ENCODE measurements at regions not wholly inside any gene's neighbourhood (a gene's known extent, or its start where the extent isn't known, plus 50 kb on each side); places are given as distances from the start of the nearest gene placed in this dataset.

GRCh38 chr11:27184458-27185312 is 144.1 kb downstream of the BBOX1 start:
- TF ChIP-seq POLR2AphosphoS5 (IDR thresholded peaks at IDR 0.05; ENCODE audit: borderline replicate concordance, low read depth, low read length): no peak
- TF ChIP-seq EZH2 (IDR thresholded peaks at IDR 0.05): no peak
- TF ChIP-seq FOXP2 (optimal IDR thresholded peaks at IDR 0.05; ENCODE audit: control extremely low read depth, extremely low read length, insufficient read depth): no peak

Data from SK-N-MC (cell line).